ENCODE measurements at regions not wholly inside any gene's neighbourhood (a gene's known extent, or its start where the extent isn't known, plus 50 kb on each side); places are given as distances from the start of the nearest gene placed in this dataset.

GRCh38 chr4:130090427-130090826 is 994.5 kb downstream of the C4orf33 start:
- H3K4me1 ChIP-seq: no peaks in the 10 kb centered on the region
- no peak overlapping the region for H3K4me3 ChIP-seq
- FAIRE-seq (no peak), DNase-seq (ENCODE audit: low read depth in 1 of 2, low spot score in 1 of 2) (no peak), ATAC-seq (no peak)
- no peaks in the 10 kb centered on the region for H3K9me3 ChIP-seq
- no peak overlapping the region for H3K4me2 ChIP-seq
- WGBS (ENCODE audit: missing lambda C conversion rate): 48% methylated on average over 3 of the region's 22 CpGs
- TF ChIP-seq REST (IDR thresholded peaks at IDR 0.05) (no peak), HOXB13 (CRISPR knock-in tag; IDR thresholded peaks at IDR 0.05; ENCODE audit: low read depth) (no peak), KDM1A (IDR thresholded peaks at IDR 0.05; ENCODE audit: low read depth) (no peak), SMC3 (IDR thresholded peaks at IDR 0.05) (no peak)
- ChIA-PET POLR2A (no interaction called here), CTCF (no interaction called here)
- no peak overlapping the region for H3K27ac ChIP-seq

DNA sequence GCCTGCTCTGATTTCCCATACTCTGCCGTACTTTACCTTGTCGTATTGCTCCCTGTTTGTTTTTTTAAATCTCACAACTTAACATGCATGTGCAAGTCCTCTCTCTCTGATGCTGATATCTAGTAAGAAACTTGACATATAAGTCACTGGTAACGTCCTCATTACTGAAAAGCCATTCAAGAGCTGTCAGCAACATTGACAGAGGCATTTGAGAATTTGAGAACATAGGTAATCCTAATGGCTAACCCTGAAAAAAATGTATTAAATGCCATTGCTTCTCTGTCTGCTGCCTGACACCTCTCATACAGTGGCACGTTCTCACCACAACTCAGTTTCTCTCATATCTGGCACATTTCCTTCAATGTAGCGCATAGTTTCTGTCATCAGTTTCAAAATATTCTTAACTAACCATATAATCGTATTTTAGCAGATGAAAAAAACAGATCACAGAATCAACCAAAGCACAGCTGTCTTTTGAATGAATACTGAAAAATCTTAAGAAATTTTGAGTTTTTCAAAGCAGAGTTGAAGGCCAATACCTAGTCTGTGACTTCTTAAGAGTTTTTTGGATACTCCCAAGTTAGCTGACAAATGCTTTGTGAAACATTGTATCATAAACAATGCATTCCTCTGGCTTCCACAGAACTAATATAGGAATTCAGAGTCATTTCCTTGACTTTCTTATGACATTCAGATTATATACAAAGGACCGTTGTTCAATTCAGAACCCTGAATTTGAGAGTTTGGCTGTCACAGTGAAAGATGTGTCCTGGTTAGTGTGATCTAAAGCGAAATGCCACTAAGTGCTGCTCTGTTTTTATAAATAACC is 996.4 kb downstream of the C4orf33 start:
- DNase-seq (ENCODE audit: low read depth in 1 of 2, low spot score in 1 of 2): no peak
- WGBS (ENCODE audit: missing lambda C conversion rate): 35% methylated on average over 8 of the region's 8 CpGs
- H3K4me2 ChIP-seq: no peak overlapping the region
- FAIRE-seq: no peak
- H3K4me3 ChIP-seq: no peak overlapping the region
- ATAC-seq: no peak
- no peaks in the 10 kb centered on the region for H3K9me3 ChIP-seq
- CTCF ChIA-PET: no interaction called here
- H3K4me1 ChIP-seq: no peaks in the 10 kb centered on the region
- POLR2A ChIA-PET: no interaction called here
- TF ChIP-seq HDAC2 (IDR thresholded peaks at IDR 0.05): no peak
- no peak for TF ChIP-seq MAZ (IDR thresholded peaks at IDR 0.05; ENCODE audit: borderline replicate concordance, low read depth, low read length)
- TF ChIP-seq, protein P1, sequence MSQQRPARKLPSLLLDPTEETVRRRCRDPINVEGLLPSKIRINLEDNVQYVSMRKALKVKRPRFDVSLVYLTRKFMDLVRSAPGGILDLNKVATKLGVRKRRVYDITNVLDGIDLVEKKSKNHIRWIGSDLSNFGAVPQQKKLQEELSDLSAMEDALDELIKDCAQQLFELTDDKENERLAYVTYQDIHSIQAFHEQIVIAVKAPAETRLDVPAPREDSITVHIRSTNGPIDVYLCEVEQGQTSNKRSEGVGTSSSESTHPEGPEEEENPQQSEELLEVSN (IDR thresholded peaks at IDR 0.05; ENCODE audit: borderline replicate concordance, low read depth): no peak
- TF ChIP-seq KDM1A (IDR thresholded peaks at IDR 0.05; ENCODE audit: low read depth): no peak
- TF ChIP-seq CBX2 (IDR thresholded peaks at IDR 0.05; ENCODE audit: borderline replicate concordance, low read depth): no peak
- TF ChIP-seq NR3C1 (IDR thresholded peaks at IDR 0.05): no peak
- TF ChIP-seq, protein P2, sequence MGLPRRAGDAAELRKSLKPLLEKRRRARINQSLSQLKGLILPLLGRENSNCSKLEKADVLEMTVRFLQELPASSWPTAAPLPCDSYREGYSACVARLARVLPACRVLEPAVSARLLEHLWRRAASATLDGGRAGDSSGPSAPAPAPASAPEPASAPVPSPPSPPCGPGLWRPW (IDR thresholded peaks at IDR 0.05): no peak
- TF ChIP-seq MAFK (IDR thresholded peaks at IDR 0.05; ENCODE audit: partially characterized antibody): no peak
- TF ChIP-seq HOXB5 (CRISPR knock-in tag; IDR thresholded peaks at IDR 0.05): no peak
- TF ChIP-seq, protein P3, sequence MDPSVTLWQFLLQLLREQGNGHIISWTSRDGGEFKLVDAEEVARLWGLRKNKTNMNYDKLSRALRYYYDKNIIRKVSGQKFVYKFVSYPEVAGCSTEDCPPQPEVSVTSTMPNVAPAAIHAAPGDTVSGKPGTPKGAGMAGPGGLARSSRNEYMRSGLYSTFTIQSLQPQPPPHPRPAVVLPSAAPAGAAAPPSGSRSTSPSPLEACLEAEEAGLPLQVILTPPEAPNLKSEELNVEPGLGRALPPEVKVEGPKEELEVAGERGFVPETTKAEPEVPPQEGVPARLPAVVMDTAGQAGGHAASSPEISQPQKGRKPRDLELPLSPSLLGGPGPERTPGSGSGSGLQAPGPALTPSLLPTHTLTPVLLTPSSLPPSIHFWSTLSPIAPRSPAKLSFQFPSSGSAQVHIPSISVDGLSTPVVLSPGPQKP (IDR thresholded peaks at IDR 0.05; ENCODE audit: low read depth, low read length): no peak
- no peak for TF ChIP-seq TP53 (CRISPR knock-in tag; IDR thresholded peaks at IDR 0.05)
- TF ChIP-seq ZFP36 (IDR thresholded peaks at IDR 0.05; ENCODE audit: borderline replicate concordance, partially characterized antibody): no peak
- TF ChIP-seq POLR2AphosphoS2 (conservative IDR thresholded peaks at IDR 0.05; ENCODE audit: low read length): no peak
- H3K27ac ChIP-seq: no peak overlapping the region

- POLR2A ChIA-PET: no interaction called here
- no peaks in the 10 kb centered on the region for H3K9me3 ChIP-seq
- CTCF ChIA-PET: interaction anchor here (0.6 kb wide), 1 partner anchor 810 kb away, joined by 3 read pairs; no protein-coding TSS in a partner anchor
- no peak overlapping the region for H3K4me2 ChIP-seq
- H3K4me3 ChIP-seq: no peak overlapping the region
- no peak for ATAC-seq
- FAIRE-seq: no peak
- no peak overlapping the region for H3K27ac ChIP-seq
- no peak for DNase-seq (ENCODE audit: low read depth in 1 of 2, low spot score in 1 of 2)
- WGBS (ENCODE audit: missing lambda C conversion rate): 0% methylated on average over 1 of the region's 1 CpG
- H3K4me1 ChIP-seq: no peaks in the 10 kb centered on the region
- TF ChIP-seq HOXB13 (CRISPR knock-in tag; IDR thresholded peaks at IDR 0.05; ENCODE audit: low read depth): no peak
- no peak for TF ChIP-seq MAFK (IDR thresholded peaks at IDR 0.05; ENCODE audit: partially characterized antibody)
- no peak for TF ChIP-seq EHMT2 (IDR thresholded peaks at IDR 0.05; ENCODE audit: low read depth)
- no peak for TF ChIP-seq HDAC2 (IDR thresholded peaks at IDR 0.05)
- no peak for TF ChIP-seq KDM1A (IDR thresholded peaks at IDR 0.05; ENCODE audit: low read depth)
- TF ChIP-seq CBX2 (IDR thresholded peaks at IDR 0.05; ENCODE audit: borderline replicate concordance, low read depth): no peak
- TF ChIP-seq, protein P4, sequence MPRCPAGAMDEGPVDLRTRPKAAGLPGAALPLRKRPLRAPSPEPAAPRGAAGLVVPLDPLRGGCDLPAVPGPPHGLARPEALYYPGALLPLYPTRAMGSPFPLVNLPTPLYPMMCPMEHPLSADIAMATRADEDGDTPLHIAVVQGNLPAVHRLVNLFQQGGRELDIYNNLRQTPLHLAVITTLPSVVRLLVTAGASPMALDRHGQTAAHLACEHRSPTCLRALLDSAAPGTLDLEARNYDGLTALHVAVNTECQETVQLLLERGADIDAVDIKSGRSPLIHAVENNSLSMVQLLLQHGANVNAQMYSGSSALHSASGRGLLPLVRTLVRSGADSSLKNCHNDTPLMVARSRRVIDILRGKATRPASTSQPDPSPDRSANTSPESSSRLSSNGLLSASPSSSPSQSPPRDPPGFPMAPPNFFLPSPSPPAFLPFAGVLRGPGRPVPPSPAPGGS (IDR thresholded peaks at IDR 0.05): no peak
- no peak for TF ChIP-seq CEBPB (IDR thresholded peaks at IDR 0.05)
- TF ChIP-seq MAZ (IDR thresholded peaks at IDR 0.05; ENCODE audit: borderline replicate concordance, low read depth, low read length): no peak
- TF ChIP-seq REST (IDR thresholded peaks at IDR 0.05): no peak
- no peak for TF ChIP-seq RAD21 (conservative IDR thresholded peaks at IDR 0.05 in 1 of 2, IDR thresholded peaks at IDR 0.05 in 1 of 2)
Measured at GRCh38 chr4:130099105-130099504, 1003.2 kb downstream of the C4orf33 start.

All from A549 (cell line).